ENCODE measurements at regions not wholly inside any gene's neighbourhood (a gene's known extent, or its start where the extent isn't known, plus 50 kb on each side); places are given as distances from the start of the nearest gene placed in this dataset.

- no peak for DNase-seq
These were observed 318.0 kb downstream of the GASK1B start for GRCh38 chr4:157854819-157855218.

- no peak for DNase-seq
These were observed 332.2 kb downstream of the GASK1B start for GRCh38 chr4:157840648-157841047.

- no peak for DNase-seq
These were observed 332.8 kb downstream of the GASK1B start for GRCh38 chr4:157840034-157840433.

- DNase-seq, result no peak
These were observed 334.5 kb downstream of the GASK1B start for GRCh38 chr4:157838366-157838765.

- DNase-seq, result no peak
These were observed 335.6 kb downstream of the GASK1B start for GRCh38 chr4:157837071-157837703.

GRCh38 chr4:157832596-157832995 lies 340.2 kb downstream of the GASK1B start:
- no peak for DNase-seq

GRCh38 chr4:157824021-157824420 lies 348.8 kb downstream of the GASK1B start:
- DNase-seq, result no peak

- DNase-seq, result no peak
These were observed 351.0 kb downstream of the GASK1B start for GRCh38 chr4:157821814-157822213.

- DNase-seq, result no peak
These were observed 352.9 kb downstream of the GASK1B start for GRCh38 chr4:157819693-157820464.

GRCh38 chr4:157818946-157819692 lies 353.7 kb downstream of the GASK1B start:
- DNase-seq, result no peak

GRCh38 chr4:157810137-157810774 lies 362.6 kb downstream of the GASK1B start:
- DNase-seq, result no peak

- DNase-seq, result no peak
These were observed 363.9 kb downstream of the GASK1B start for GRCh38 chr4:157808796-157809383.

- DNase-seq, result no peak
These were observed 366.6 kb downstream of the GASK1B start for GRCh38 chr4:157806184-157806583.

GRCh38 chr4:157804986-157805385 lies 367.8 kb downstream of the GASK1B start:
- no peak for DNase-seq

- DNase-seq, result no peak
These were observed 368.8 kb downstream of the GASK1B start for GRCh38 chr4:157803845-157804521.

GRCh38 chr4:157803421-157803820 lies 369.4 kb downstream of the GASK1B start:
- DNase-seq, result no peak

- DNase-seq, result no peak
These were observed 377.3 kb downstream of the GASK1B start for GRCh38 chr4:157795495-157795894.

- DNase-seq, result no peak
These were observed 380.1 kb downstream of the GASK1B start for GRCh38 chr4:157792716-157793115.

GRCh38 chr4:157791236-157791635 lies 381.6 kb downstream of the GASK1B start:
- DNase-seq, result no peak

GRCh38 chr4:157787618-157788017 lies 385.2 kb downstream of the GASK1B start:
- DNase-seq, result no peak

- no peak for DNase-seq
These were observed 391.5 kb downstream of the GASK1B start for GRCh38 chr4:157781361-157781760.

- no peak for DNase-seq
These were observed 393.7 kb downstream of the GASK1B start for GRCh38 chr4:157779081-157779480.
